NCI-H510A treated with DMSO at 0.1 percent for 48 hours (cell line): ENCODE measurements at regions not wholly inside any gene's neighbourhood (a gene's known extent, or its start where the extent isn't known, plus 50 kb on each side); places are given as distances from the start of the nearest gene placed in this dataset.
"Not testable (repeated sequence)": the region's sequence is repeated elsewhere in the genome, so short reads cannot be mapped to it uniquely, and the experiment has no call there.

Experiments
- DNase-seq: peaks from one replicate; lab custom pipeline; 2025; lab: John Stamatoyannopoulos, UW

DNA sequence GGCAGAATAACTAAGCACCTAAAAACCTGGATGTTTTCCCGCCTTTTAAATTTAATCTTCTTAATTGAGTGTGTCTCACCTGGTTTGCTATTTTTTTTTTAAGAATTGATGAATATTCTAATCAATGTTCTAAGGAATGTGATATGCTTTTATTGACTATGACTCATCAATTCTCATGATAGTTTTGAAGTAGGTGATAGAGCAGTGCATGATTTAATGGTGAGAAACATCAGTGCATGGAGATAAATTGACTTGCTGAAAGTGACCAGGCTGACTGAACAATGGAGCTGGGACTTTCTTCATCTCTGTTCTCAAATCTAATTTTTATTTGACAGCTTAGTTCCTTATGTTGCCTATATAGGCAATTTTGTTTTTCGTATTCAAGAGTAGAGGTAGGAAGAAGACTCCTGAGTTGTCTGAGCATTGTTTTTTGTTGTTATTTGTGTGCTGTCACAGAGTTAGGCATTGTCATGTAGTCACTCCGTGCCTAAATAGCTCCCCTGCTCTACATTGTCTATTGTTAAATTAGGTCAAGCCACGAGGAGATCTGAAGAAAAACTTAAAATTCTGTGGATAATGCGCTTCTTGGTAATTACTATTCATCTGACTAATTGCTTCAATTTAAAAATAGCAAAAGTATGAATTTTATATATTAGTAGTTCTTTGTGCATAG is 59.0 kb upstream of the NUTM2F start:
- DNase-seq, result not testable (repeated sequence)

DNA sequence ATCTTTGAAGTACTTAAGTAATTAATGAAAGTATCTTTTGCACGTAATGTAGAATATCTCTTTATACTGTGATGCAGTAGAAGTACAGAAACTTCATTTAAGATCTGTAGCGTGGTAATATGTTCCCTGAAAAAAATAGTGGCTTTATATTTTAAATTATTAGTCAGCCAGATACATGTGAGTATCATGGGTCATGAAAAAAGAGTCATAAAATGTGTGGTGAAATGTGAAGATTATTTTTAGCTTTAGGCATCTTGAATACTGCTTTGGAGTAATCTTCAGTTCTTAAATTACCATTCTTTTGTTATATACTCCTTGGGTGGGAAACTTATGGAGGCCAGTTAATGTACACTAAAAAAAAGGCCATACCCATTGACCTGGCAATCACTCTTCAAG is 59.6 kb upstream of the NUTM2F start:
- DNase-seq, result not testable (repeated sequence)

GRCh38 chr9:94390425-94391098 is 62.1 kb upstream of the NUTM2F start:
- DNase-seq, result not testable (repeated sequence)

- DNase-seq, result not testable (repeated sequence)
Measured at GRCh38 chr9:94392971-94393624, 64.7 kb upstream of the NUTM2F start.

DNA sequence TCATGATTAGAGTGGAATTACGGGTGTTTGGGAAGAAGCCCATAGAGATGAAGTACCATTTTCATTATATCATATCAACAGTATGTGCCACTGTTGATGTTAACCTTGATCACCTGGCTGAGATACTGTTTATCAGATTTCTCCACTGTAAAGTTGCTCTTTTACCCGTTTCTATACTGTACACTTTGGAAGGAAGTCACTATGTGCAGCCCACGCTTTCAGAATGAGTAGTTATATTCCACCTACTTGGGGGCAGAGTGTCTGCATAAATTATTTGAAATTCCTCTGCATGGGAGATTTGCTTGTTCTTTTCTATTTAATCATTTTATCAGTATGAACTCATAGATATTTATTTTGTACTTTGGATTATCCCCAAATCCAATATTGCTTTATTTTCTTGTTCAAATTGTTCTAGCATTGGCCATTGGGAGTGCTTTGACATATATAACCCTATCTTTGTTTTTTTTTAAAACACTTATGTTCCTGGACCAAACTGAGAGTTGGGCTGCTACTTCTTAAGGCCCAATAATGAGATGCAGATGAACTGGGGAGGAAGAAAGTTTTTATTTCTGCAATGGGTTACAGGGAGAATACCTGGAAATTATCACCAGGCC is 69.4 kb upstream of the NUTM2F start:
- not testable (repeated sequence) for DNase-seq

GRCh38 chr9:94400461-94400860 is 72.0 kb upstream of the NUTM2F start:
- not testable (repeated sequence) for DNase-seq

GRCh38 chr9:94402795-94403194 is 74.4 kb upstream of the NUTM2F start:
- DNase-seq, result not testable (repeated sequence)

DNA sequence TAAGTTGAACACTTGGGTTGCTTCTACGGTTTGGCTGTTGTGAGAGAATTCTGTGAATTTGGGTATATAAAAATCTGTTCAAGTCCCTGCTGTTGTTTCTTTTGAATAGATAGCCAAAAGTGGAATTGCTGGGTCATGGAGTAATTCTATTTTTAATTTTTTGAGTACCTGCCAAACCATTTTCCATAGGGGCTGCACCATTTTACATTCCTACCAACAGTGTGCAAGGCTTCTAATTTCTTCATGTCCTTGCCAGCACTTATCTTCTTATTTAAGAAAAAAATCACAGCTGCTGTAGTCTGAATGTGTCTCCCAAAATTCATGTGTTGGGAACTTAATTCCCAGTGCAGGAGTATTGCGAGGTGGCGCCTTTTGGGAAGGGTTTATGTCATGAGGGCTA is 75.1 kb upstream of the NUTM2F start:
- DNase-seq, result not testable (repeated sequence)

GRCh38 chr9:94413665-94414064 is 85.2 kb upstream of the NUTM2F start:
- not testable (repeated sequence) for DNase-seq

DNA sequence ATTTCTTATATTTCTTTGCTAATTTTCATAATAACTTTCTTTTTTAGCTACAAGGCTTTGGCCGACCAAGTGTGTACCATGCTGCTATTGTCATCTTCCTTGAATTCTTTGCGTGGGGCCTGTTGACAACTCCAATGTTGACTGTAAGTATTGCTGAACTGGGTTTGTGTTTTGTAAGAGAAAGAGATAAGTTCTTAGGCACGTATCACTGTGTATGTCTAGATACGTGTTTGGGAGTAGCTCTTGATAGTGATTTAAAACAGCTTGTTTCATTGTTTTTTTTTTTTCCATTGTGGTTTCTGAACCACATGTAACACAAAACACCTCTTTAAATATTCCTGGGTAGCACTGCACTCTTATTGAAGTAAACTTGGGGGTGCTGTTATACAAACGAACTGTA is 86.7 kb upstream of the NUTM2F start:
- not testable (repeated sequence) for DNase-seq

GRCh38 chr9:94420098-94420497 is 91.7 kb upstream of the NUTM2F start:
- DNase-seq, result peak; percentile 21

DNA sequence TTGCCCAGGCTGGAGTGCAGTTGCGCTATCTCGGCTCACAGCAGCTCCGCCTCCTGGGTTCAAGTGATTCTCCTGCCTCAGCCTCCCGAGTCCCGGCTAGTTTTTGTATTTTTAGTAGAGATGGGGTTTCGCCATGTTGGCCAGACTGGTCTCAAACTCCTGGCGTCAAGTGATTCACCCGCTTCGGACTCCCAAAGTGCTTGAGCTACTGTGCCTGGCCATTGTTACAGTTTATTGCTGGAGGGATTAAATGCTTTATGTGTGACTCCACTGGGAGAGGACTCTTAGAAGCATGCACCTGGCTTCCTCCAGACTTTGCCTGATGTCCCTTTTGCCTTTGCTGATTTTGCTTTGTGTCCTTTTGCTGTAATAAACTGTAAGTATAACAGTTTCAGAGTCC is 93.5 kb upstream of the NUTM2F start:
- not testable (repeated sequence) for DNase-seq

DNA sequence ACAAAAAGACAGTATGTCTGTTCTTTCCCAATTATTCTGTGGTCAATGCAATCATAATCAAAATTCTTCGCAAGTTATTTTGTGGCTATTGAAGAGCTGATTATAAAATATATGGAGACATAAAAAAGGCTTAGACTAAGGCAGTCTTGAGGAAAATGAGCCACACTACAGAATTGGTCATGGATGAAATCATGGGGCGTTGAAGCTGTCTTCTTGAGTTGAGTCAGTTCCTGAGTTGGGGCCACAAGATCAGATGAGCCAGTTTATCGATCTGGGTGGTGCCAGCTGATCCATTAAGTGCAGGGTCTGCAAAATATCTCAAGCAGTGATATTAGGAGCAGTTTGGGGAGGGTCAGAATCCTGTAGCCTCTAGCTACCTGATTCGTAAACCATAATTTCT is 96.9 kb upstream of the NUTM2F start:
- DNase-seq, result not testable (repeated sequence)

GRCh38 chr9:94437128-94437527 is 108.7 kb upstream of the NUTM2F start:
- not testable (repeated sequence) for DNase-seq

GRCh38 chr9:94438336-94438735 is 109.9 kb upstream of the NUTM2F start:
- DNase-seq, result not testable (repeated sequence)

DNA sequence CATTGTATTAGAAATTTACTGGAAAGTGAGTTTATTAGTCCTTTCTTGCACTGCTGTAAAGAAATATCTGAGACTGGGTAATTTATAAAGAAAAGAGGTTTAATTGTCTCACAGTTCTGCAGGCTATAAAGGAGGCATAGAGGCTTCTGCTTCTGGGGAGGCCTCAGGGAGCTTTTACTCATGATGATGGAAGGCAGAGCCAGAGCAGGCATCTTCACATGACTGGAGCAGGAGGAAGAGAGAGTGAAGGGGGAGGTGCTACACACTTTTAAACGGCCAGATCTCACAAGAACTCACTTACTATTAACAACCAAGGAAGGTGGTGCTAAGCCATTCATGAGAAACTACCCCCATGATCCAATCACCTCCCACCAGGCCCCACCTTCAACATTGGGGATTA is 112.7 kb upstream of the NUTM2F start:
- not testable (repeated sequence) for DNase-seq

DNA sequence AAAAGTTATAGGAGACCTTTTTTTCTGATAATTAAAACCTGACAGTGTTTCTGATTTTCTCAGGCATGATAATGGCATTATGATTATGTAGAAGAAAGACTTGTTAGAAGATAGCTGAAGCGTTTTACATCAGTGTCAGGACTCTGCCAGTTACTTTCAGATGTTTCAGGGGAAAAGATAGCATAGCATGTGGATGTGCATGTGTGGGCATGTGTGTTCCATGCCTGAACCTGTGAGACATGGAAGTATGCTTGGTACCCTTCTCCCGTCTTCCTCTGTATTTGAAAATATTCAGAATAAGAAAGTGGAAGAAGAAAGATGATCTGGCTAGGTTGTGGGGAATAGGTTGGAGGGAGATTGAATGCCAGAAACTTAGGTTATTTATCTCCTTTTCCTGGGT is 113.1 kb upstream of the PCAT7 start:
- no peak for DNase-seq

- DNase-seq, result peak; percentile 64
Measured at GRCh38 chr9:94443032-94443722, 111.7 kb upstream of the PCAT7 start.

- no peak for DNase-seq
Measured at GRCh38 chr9:94445863-94446262, 109.0 kb upstream of the PCAT7 start.

GRCh38 chr9:94449486-94449885 is 105.4 kb upstream of the PCAT7 start:
- no peak for DNase-seq

GRCh38 chr9:94464790-94465189 is 90.1 kb upstream of the PCAT7 start:
- no peak for DNase-seq

DNA sequence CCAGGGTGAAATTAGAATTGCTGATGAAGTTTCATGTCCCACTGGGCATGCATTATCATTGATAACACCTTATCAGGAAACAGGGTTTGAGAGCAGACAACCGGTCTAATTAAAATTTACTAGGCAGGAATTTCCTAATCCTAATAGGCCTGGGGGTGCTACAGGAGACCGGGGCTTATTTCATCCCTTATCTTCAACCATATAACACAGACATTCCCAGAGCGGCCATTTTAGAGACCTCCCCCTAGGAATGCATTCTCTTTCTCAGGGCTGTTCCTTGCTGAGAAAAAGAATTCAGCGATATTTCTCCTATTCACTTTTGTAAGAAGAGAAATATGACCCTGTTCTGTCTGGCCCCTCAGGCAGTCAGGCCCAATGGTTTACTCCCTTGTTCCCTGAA is 82.8 kb upstream of the PCAT7 start:
- not testable (repeated sequence) for DNase-seq
